ENCODE measurements at regions not wholly inside any gene's neighbourhood (a gene's known extent, or its start where the extent isn't known, plus 50 kb on each side); places are given as distances from the start of the nearest gene placed in this dataset.

GRCh38 chr1:38375035-38375434 is 328.4 kb upstream of the POU3F1 start:
- DNase-seq: no peak

DNA sequence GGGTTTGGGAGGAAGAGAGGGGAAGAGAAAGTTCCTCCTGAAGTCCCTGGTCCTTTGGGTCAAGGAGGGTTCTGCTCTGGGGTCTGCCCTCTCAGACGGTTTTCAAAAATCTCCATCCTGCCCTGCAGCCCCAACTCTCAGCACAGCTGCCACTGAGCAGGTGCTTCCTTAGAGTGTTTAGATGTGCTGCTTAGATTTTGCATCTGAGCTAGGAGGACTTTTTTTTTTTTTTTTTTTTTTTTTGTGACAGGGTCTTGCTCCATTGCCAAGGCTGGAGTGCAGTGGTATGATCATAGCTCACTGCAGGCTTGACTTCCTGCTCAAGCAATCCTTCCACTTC is 324.9 kb upstream of the POU3F1 start:
- no peak for DNase-seq

GRCh38 chr1:38370716-38371504 is 324.3 kb upstream of the POU3F1 start:
- no peak for DNase-seq

GRCh38 chr1:38365242-38365641 is 318.6 kb upstream of the POU3F1 start:
- DNase-seq: no peak

- DNase-seq: no peak
Measured at GRCh38 chr1:38361566-38361965, 315.0 kb upstream of the POU3F1 start.

DNA sequence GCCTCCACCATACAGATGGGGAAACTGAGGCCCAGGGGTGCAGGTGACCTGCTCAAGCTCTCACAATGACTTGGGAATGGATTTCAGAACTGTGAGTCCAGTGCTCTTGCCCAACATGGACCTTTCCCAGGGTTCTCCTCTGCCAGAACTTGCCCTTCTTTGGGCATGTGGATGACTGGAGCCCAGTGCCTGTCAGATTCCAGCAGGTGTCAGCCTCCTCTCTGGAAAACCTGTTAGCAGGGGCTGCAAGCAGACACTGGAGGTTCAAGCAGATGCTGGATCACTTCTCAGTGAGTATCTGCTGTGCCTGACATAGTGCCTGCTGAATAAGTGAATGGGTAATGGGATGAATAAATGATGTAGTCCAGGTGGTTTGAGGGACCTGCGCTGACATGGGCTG is 314.2 kb upstream of the POU3F1 start:
- DNase-seq: no peak

DNA sequence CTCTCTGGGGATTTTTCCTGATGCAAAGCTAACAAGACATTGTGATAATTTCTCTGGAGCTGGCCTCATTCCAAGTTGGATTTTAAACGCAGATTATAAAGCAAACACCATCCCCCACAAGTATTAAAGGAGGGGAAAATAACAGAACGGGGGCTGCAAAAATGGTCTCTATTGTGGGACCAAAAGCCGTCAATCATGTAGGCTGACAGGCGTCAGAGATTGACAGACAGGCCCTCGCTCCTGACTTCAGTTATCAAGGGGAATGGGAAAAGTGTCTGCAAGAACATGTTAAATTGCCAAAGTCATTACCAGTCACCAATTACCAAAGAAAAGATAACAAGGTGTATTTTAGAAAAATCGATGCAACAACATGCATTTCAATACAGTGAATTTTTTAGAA is 307.4 kb upstream of the POU3F1 start:
- DNase-seq: no peak

DNA sequence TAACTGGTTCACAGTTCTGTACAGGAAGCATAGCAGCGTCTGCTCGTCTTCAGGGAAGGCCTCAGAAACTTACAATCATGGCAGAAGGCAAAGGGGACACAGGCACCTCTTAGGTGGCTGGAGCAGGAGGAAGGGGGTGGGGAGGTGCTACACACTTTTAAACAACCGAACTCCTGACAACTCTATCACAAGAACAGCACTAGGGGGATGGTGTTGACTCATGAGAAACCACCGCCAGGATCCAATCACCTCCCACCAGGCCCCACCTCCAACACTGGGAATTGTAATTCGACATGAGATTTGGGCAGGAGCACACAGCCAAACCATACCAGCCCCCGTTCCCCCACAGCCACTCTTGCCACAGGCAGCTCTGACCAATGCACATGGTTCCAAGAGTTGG is 306.3 kb upstream of the POU3F1 start:
- DNase-seq: no peak

DNA sequence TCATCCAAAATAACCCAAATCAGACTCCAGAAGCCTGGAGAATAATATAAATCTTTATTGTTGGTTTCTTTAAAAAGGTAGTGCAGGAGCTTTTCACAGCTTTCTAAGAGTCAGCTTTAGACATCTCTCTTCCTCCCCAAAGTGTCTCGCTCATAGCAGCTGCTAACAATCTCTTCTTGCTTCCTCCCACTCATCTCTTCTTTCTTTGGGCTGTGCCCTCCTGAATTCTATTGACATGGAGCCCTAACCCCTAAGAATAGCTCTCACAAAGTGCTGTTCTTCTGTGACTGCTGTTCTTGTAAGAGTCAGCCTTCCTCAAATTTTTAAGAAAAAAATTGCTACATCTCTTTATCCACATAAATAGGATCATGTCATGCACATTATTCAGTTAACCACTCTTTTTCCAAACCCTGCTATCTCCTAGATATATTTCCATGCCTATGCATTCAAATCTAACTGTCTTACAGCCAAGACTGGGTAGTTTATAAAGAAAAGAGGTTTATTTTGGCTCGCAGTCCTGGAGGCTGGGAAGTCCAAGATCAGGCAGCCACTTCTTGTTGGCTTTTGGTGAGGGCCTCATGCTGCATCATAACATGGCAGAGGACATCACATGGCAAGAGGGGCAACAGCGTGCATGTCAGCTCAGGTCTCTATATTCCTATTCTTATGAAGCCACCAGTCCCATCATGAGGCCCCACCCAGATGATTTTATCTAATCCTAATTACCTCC is 301.0 kb upstream of the POU3F1 start:
- DNase-seq: no peak

GRCh38 chr1:38344716-38345115 is 298.1 kb upstream of the POU3F1 start:
- DNase-seq: no peak

GRCh38 chr1:38341694-38342093 is 295.1 kb upstream of the POU3F1 start:
- DNase-seq: no peak

DNA sequence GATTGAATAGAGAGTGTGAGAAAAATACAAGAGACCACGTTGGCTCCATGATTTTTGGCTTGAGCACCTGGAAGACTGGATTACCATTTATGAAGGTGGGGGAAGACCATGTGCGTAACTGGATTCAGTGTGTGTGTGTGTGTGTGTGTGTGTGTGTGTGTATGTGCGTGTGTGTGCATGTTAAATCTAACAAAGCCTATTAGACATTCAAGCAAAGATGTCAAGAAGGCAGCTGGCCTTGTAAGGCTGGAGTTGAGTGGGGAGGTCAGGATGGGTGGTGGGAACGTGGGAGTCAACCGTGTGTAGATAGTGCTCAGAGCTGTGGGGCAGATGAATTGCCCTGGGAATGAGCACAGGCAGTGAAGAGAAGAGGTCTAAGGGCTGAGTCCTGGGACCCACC is 293.8 kb upstream of the POU3F1 start:
- DNase-seq: no peak

DNA sequence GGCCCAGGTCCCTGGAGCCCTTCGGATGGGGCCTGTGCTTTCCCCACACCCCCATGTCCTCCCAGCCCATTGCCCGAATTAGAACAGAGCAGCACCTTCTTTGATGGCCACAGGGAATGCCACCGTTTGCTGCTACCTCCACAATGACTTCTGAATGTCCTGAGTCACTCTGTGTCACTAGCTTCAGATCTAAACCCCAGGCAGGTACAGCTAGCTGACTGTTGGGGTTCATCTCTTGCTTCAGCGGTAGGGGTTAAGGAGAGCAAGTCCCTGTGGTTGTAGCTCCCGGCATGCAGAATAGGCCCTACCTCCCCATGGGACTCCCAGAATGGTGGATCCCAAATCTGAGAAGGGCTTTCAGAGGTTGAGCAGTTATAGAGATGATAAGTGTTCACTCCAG is 291.1 kb upstream of the POU3F1 start:
- DNase-seq: no peak

DNA sequence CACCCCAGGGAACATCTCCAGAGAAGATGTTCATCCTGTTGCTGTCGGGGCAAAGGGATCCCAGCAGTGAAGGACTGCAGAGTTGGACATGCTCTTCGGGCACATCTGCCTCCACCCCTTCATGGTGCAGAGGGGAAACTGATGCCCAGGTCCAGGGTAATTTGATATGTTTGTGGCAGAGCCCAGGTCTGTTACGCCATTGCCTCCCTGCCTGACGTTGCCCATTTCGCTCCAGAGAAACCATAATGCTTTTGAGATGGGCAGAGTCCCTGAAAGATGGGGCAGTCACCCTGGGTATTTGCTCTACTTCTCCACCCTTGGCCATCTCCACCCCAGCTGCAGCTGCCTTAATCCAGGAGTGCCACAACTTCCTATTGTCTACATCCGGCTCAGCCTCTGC is 290.4 kb upstream of the POU3F1 start:
- DNase-seq: no peak

DNA sequence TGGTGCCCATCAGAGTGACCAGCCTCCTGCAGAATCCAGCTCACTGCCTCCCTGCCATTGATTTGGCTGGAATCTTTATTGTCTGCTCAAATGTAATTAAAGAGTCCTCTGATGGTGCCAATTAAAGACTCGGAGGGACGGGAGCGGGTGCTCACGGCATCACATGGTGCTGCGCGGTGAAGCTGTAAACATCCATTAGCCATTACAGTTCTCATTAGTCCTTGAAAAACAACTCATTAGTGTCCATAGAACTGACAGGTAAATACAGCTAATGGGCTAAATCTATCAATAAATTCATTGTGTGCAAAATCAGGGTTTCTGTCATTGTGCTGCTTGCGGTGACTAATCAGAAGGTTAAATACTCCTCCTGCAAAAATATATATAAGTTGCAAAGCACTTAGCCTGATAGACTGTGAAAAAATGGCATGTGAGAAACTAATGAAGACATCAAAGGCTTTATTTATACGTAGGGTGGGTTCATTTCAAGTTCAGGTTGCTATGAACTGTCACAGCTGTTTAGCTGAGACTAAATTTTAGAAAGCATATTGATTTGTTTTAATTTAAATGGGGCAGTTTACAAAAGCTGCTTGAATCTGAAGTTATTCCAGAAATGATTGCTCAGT is 289.8 kb upstream of the POU3F1 start:
- DNase-seq: no peak

DNA sequence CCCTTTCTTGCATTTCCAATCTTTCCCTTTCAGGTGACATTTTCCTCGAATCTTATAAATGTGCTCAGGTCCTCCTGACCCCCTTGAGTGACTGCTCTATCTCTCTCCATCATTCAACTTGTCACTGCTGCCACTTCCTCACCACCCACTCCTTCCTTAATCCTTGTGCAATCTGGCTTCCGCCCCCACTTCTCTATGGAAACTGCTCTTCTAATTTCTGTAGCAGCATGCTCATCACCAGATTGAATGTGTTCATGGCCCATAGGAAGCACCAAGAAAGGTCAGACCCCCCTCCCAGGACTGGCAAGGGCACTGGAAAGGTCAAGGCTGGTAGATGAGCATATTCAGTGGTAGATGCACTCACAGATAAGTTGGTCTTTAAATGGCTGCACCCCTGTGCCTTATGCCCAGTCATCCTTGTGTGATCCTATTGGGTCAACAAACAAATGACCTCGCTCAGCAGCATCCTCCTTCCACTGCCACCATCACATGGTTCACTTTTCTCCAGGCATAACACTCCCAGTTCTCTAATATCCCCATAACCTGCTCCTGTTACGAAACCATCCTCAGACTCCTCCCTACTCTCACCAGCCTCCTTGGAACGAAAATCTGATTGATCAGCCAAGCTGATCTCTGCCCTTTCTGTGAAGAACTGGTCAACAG is 288.5 kb upstream of the POU3F1 start:
- DNase-seq: no peak

- no peak for DNase-seq
Measured at GRCh38 chr1:38332649-38333310, 286.2 kb upstream of the POU3F1 start.

DNA sequence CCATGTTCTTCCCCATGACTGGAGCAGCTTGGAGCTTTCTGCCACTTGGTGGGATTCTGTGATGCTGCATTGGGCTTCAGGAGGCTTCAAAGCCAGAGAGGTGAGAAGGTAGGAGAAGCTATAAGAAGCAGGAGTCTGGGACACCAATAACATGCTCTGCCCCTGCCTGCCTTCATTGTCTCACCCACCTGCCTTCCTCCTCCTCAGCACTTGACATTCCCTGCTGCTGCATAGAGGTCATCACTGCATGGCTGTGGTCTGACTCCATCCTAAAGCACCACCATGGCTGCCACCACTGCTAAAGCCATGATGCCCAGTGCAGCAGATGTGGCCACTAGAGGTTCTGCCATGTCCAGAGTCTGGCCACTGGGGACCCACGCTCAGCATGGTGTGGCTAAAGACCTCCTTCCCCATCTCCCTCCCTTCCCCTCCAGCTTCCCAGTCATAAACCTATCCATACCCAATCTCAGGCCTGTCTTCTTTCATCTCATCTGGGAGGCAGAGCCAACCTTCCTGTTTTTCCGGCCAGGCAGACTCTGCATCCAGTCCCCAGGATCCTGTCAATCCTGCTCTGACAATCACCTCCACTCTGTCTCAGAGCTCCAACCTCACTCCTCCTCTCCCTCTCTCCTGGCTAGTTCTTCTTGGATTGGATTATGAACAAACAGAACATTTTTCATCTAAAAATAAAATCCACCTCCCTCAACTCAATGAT is 285.1 kb upstream of the POU3F1 start:
- no peak for DNase-seq

GRCh38 chr1:38330799-38331198 is 284.2 kb upstream of the POU3F1 start:
- DNase-seq: no peak

GRCh38 chr1:38329644-38330043 is 283.1 kb upstream of the POU3F1 start:
- no peak for DNase-seq

DNA sequence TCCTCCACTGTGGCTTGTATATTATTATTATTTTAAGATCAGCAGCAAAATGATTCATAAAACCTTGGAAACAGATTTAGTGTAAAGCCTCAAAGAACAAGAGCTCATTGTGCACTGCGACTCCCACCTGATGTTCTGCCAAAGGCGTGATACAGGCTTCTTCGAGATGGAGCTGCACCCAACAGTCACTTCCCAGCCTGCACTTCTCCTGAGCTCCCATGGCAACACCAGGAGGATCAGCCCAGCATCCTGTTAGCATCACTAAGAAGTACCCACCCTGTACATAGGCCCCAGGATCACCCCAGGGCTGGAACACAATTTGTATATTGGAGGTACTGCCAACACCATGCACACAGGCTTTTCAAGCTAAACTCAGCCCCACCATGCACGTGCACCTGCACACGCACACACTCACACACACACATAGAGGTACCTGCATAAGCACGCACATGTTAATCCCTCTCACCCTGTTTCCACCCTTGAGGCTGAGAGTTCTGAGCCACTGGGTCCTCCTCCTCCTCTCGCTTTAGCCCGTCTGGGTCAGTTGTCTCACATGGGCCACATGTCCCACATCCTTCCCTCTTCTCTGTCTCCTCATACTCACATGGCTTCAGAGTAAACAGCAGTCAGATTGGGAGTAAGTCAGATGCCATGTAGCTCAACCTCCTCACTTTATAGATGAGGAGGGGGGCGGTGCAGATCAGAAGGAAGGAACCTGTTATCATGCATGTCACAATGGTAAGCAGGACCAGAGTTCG is 281.9 kb upstream of the POU3F1 start:
- no peak for DNase-seq

- DNase-seq: no peak
Measured at GRCh38 chr1:38327559-38327973, 281.0 kb upstream of the POU3F1 start.

All from CD4-positive, alpha-beta T cell treated with Interferon gamma for 1 hour (primary cell).